GM13976 (cell line): ENCODE measurements at regions not wholly inside any gene's neighbourhood (a gene's known extent, or its start where the extent isn't known, plus 50 kb on each side); places are given as distances from the start of the nearest gene placed in this dataset.

Experiments used
- DNase-seq: peaks from one replicate; pipeline ENCODE4 v3.0.0; 2012; ENCODE audit warnings: low spot score
- CTCF ChIP-seq: IDR thresholded peaks from 2 replicates; pipeline ENCODE4 v1.5.1; 2012; ENCODE audit warnings: borderline replicate concordance, mild to moderate bottlenecking; ENCODE audit not compliant: insufficient read depth; ENCODE audit errors: extremely low read depth, missing control alignments, control extremely low read depth
- in situ Hi-C: fragments of 300-500 bp; cut with MboI; formaldehyde crosslinking; loops from one replicate; pipeline ENCODE4 v1.12.0; 2022; ENCODE audit warnings: low sequenced_read_pairs, mixed read lengths, inconsistent platforms; ENCODE audit not compliant: unreplicated experiment

DNA sequence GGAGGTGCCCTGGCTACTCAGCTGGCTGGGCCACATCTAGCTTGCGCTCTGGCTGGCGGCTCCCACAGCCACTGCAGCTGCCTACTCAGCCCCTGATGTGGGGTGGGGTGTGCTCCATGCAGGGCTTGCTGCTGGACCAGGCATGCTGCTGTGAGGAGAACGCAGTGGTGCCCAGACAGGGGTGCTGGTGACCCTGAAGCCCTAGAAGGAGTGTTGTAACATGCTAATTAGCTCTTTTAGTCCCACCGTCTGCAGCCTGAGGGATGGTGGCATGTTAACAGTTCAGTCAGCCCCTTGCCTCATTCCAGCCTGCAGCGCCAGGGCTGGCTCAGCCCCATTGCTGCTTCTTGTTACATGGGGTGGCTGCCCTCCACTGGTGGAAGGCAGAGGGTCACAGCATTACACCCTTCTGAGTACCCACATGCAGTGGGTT lies 642.3 kb downstream of the DMRTA1 start:
- no peak for TF ChIP-seq CTCF
- in situ Hi-C loops = no loop called here
- no peak for DNase-seq

GRCh38 chr9:23117616-23118015 lies 671.0 kb downstream of the DMRTA1 start:
- TF ChIP-seq CTCF = no peak

GRCh38 chr9:23120630-23121029 lies 674.0 kb downstream of the DMRTA1 start:
- TF ChIP-seq CTCF = no peak
- DNase-seq = no peak
- in situ Hi-C loops = no loop called here

More at GRCh38 chr9:23117616-23118015, 671.0 kb downstream of the DMRTA1 start:
- DNase-seq = no peak
- in situ Hi-C loops = no loop called here

DNA sequence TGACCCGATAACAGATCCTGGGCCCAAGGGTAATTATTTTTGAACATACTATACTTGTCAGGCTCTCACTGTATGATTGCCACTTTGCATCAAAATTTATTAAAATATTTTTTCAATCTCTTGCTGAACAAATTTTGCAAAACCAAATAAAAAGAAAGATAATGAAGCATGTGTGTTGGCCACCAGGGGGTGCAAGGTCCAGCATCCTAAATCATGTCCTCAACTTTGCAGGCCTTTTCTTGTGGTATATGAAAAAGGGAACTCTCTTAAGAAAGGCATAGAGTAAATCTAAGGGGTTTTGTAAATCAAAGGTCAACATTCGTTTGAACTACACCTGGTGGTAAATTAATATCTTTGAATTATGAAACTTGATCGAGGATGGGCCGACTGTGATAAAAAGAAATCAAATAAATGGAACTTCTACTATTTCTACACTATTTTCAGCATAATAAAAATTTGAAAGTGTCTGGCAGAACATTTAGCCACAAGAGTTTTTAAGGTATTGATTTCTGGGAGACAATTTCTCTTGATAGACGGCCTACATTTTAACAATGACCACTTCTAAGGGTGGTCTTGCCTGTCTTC lies 676.5 kb downstream of the DMRTA1 start:
- no peak for DNase-seq
- no peak for TF ChIP-seq CTCF
- in situ Hi-C loops = no loop called here

- TF ChIP-seq CTCF = no peak
- DNase-seq = no peak
- in situ Hi-C loops = no loop called here
These were observed 680.6 kb downstream of the ELAVL2 start for GRCh38 chr9:23145467-23145866.

DNA sequence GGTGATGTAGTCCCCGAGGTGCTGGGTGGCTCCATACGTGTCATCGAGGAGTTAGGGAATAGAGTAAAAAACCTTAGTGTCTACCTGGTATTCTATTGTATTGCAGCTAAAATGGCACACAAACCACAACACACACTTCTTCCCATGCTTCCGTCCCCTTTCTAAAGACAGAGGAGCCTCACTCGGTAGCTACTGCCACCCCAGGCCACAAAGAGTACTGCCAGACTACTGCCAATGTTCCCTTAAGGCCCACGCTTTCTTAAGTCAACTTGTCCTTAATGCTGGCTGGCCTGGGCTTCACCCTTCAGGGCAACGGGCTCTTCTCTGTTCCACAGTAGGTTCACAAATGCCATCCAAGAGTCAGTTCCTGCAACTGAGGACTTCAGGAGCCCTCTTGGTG lies 673.0 kb downstream of the ELAVL2 start:
- TF ChIP-seq CTCF = no peak
- in situ Hi-C loops = no loop called here
- DNase-seq = no peak

- in situ Hi-C loops = no loop called here
- DNase-seq = no peak
- no peak for TF ChIP-seq CTCF
These were observed 665.5 kb downstream of the ELAVL2 start for GRCh38 chr9:23160491-23160890.
